ENCODE measurements at regions not wholly inside any gene's neighbourhood (a gene's known extent, or its start where the extent isn't known, plus 50 kb on each side); places are given as distances from the start of the nearest gene placed in this dataset.

DNA sequence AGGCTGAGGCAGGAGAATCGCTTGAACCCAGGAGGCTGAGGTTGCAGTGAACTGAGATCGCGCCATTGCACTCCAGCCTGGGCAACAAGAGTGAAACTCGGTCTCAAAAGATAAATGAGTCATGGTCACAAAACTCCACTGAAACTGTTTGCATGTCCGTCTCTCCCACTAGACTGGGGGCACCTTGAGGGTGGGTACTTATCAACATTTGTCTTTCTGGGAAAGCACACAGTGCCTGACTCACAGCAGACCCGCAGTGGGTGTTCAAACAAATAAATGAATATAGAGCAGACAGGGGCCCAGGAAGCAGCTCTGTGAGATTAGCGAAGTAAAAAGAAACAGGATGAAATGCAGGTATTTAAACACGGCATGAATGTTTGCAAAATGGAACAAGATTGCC lies 211.1 kb upstream of the GATA6 start:
- no peak for TF ChIP-seq FOXP1 (CRISPR knock-in tag; IDR thresholded peaks at IDR 0.05; ENCODE audit: borderline replicate concordance)
- TF ChIP-seq, protein P1, sequence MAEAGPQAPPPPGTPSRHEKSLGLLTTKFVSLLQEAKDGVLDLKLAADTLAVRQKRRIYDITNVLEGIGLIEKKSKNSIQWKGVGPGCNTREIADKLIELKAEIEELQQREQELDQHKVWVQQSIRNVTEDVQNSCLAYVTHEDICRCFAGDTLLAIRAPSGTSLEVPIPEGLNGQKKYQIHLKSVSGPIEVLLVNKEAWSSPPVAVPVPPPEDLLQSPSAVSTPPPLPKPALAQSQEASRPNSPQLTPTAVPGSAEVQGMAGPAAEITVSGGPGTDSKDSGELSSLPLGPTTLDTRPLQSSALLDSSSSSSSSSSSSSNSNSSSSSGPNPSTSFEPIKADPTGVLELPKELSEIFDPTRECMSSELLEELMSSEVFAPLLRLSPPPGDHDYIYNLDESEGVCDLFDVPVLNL (CRISPR knock-in tag; IDR thresholded peaks at IDR 0.05; ENCODE audit: borderline replicate concordance, low read depth) = no peak
- TF ChIP-seq, protein P2, sequence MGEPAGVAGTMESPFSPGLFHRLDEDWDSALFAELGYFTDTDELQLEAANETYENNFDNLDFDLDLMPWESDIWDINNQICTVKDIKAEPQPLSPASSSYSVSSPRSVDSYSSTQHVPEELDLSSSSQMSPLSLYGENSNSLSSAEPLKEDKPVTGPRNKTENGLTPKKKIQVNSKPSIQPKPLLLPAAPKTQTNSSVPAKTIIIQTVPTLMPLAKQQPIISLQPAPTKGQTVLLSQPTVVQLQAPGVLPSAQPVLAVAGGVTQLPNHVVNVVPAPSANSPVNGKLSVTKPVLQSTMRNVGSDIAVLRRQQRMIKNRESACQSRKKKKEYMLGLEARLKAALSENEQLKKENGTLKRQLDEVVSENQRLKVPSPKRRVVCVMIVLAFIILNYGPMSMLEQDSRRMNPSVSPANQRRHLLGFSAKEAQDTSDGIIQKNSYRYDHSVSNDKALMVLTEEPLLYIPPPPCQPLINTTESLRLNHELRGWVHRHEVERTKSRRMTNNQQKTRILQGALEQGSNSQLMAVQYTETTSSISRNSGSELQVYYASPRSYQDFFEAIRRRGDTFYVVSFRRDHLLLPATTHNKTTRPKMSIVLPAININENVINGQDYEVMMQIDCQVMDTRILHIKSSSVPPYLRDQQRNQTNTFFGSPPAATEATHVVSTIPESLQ (CRISPR knock-in tag; IDR thresholded peaks at IDR 0.05) = no peak
- TF ChIP-seq TEAD4 (CRISPR knock-in tag; IDR thresholded peaks at IDR 0.05) = no peak
- TF ChIP-seq, protein P3, sequence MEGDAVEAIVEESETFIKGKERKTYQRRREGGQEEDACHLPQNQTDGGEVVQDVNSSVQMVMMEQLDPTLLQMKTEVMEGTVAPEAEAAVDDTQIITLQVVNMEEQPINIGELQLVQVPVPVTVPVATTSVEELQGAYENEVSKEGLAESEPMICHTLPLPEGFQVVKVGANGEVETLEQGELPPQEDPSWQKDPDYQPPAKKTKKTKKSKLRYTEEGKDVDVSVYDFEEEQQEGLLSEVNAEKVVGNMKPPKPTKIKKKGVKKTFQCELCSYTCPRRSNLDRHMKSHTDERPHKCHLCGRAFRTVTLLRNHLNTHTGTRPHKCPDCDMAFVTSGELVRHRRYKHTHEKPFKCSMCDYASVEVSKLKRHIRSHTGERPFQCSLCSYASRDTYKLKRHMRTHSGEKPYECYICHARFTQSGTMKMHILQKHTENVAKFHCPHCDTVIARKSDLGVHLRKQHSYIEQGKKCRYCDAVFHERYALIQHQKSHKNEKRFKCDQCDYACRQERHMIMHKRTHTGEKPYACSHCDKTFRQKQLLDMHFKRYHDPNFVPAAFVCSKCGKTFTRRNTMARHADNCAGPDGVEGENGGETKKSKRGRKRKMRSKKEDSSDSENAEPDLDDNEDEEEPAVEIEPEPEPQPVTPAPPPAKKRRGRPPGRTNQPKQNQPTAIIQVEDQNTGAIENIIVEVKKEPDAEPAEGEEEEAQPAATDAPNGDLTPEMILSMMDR (IDR thresholded peaks at IDR 0.05) = no peak
- TF ChIP-seq GTF2I (CRISPR knock-in tag; conservative IDR thresholded peaks at IDR 0.05) = no peak
- TF ChIP-seq, protein P4, sequence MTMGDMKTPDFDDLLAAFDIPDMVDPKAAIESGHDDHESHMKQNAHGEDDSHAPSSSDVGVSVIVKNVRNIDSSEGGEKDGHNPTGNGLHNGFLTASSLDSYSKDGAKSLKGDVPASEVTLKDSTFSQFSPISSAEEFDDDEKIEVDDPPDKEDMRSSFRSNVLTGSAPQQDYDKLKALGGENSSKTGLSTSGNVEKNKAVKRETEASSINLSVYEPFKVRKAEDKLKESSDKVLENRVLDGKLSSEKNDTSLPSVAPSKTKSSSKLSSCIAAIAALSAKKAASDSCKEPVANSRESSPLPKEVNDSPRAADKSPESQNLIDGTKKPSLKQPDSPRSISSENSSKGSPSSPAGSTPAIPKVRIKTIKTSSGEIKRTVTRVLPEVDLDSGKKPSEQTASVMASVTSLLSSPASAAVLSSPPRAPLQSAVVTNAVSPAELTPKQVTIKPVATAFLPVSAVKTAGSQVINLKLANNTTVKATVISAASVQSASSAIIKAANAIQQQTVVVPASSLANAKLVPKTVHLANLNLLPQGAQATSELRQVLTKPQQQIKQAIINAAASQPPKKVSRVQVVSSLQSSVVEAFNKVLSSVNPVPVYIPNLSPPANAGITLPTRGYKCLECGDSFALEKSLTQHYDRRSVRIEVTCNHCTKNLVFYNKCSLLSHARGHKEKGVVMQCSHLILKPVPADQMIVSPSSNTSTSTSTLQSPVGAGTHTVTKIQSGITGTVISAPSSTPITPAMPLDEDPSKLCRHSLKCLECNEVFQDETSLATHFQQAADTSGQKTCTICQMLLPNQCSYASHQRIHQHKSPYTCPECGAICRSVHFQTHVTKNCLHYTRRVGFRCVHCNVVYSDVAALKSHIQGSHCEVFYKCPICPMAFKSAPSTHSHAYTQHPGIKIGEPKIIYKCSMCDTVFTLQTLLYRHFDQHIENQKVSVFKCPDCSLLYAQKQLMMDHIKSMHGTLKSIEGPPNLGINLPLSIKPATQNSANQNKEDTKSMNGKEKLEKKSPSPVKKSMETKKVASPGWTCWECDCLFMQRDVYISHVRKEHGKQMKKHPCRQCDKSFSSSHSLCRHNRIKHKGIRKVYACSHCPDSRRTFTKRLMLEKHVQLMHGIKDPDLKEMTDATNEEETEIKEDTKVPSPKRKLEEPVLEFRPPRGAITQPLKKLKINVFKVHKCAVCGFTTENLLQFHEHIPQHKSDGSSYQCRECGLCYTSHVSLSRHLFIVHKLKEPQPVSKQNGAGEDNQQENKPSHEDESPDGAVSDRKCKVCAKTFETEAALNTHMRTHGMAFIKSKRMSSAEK (CRISPR knock-in tag; IDR thresholded peaks at IDR 0.05; ENCODE audit: borderline replicate concordance) = no peak
- TF ChIP-seq, protein P5, sequence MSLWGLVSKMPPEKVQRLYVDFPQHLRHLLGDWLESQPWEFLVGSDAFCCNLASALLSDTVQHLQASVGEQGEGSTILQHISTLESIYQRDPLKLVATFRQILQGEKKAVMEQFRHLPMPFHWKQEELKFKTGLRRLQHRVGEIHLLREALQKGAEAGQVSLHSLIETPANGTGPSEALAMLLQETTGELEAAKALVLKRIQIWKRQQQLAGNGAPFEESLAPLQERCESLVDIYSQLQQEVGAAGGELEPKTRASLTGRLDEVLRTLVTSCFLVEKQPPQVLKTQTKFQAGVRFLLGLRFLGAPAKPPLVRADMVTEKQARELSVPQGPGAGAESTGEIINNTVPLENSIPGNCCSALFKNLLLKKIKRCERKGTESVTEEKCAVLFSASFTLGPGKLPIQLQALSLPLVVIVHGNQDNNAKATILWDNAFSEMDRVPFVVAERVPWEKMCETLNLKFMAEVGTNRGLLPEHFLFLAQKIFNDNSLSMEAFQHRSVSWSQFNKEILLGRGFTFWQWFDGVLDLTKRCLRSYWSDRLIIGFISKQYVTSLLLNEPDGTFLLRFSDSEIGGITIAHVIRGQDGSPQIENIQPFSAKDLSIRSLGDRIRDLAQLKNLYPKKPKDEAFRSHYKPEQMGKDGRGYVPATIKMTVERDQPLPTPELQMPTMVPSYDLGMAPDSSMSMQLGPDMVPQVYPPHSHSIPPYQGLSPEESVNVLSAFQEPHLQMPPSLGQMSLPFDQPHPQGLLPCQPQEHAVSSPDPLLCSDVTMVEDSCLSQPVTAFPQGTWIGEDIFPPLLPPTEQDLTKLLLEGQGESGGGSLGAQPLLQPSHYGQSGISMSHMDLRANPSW (CRISPR knock-in tag; conservative IDR thresholded peaks at IDR 0.05; ENCODE audit: low read depth) = no peak
- TF ChIP-seq, protein P6, sequence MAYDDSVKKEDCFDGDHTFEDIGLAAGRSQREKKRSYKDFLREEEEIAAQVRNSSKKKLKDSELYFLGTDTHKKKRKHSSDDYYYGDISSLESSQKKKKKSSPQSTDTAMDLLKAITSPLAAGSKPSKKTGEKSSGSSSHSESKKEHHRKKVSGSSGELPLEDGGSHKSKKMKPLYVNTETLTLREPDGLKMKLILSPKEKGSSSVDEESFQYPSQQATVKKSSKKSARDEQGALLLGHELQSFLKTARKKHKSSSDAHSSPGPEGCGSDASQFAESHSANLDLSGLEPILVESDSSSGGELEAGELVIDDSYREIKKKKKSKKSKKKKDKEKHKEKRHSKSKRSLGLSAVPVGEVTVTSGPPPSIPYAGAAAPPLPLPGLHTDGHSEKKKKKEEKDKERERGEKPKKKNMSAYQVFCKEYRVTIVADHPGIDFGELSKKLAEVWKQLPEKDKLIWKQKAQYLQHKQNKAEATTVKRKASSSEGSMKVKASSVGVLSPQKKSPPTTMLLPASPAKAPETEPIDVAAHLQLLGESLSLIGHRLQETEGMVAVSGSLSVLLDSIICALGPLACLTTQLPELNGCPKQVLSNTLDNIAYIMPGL (CRISPR knock-in tag; IDR thresholded peaks at IDR 0.05) = no peak
